ENCODE measurements at regions not wholly inside any gene's neighbourhood (a gene's known extent, or its start where the extent isn't known, plus 50 kb on each side); places are given as distances from the start of the nearest gene placed in this dataset.

GRCh38 chr6:134477991-134478635, 160.2 kb upstream of the SGK1 start:
- no peak for DNase-seq

- no peak for DNase-seq
Measured at GRCh38 chr6:134474955-134475354, 157.0 kb upstream of the SGK1 start.

- no peak for DNase-seq
Measured at GRCh38 chr6:134472661-134473060, 154.7 kb upstream of the SGK1 start.

DNA sequence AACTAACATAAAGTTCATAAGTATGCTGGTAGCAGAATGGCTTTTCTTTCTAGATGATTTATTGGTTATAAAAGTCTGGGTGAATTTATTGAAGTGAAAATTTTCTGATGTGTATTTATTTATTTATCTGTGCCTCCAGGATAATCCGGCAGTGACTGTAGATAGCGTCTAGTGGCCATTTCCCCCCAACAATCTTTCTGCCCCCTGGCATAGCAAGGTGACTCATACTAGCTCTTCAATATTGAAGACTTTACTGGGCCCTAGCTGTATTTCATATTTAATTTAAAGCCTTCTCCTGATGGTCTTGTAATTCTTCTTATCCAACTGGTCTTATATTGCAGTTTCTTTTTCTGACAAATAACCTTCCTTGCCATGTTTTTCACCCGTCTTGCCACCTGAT, 154.1 kb upstream of the SGK1 start:
- no peak for DNase-seq

DNA sequence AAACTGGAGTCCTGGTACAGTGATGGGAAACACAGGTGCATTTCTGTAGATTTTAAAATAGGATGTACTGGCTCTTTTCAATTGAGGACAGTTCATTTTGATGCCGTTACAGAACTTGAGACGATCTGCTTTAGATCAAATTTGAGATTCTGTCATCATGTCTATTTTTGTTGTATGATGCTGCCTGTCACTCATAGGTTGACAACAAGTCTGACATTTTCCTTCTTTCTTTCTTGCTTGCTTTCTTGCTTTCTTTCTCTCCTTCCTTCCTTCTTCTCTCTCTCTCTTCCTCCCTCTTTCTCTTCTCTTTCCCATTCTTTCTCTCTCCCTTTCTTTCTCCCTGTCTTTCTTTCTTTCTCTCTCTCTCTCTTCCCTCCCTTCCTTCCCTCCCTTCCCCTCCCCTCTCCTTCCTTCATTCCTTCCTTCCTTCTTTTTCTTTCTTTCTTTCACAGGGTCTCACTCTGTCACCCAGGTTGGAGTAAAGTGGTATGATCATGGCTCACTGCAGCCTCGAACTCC, 152.6 kb upstream of the SGK1 start:
- DNase-seq: no peak

DNA sequence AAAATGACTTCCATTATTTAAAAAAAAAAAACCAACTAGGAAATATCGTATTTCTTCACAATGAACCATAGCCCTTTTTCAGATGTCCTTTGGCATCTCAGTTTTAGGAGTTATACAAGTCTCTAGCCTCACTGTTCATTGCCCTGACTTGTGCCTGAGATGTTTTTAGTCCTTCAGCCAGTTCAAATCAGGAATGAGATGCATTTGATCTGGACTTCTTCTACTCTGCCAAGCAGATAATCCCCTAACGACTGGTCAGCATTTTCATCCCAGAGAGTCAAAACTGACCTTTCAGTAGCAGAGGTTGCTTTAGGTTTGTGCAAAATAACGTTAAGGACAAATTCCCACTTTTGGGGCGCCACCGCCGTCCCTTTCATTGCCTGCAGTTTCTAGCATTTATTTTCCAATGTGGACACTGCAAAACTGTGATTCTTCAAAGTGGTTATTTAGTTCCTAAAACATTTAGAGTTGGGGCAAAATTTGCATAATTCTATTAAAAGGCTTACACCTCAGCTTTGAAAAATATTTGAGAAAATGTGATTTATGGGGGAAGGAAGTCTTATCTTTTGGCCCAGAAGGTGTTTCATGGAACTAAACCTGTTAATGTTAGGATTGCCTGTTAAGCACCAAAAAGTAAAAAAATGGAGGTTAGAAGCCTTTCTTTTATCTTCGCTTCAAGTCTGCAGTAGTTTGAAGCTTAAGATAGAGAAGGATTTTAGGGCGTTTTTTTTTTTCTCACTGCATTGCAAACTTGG, 152.0 kb upstream of the SGK1 start:
- no peak for DNase-seq

GRCh38 chr6:134468633-134469032, 150.7 kb upstream of the SGK1 start:
- DNase-seq: no peak

- DNase-seq: no peak
Measured at GRCh38 chr6:134467620-134468019, 149.7 kb upstream of the SGK1 start.

- no peak for DNase-seq
Measured at GRCh38 chr6:134466771-134467525, 149.0 kb upstream of the SGK1 start.

- no peak for DNase-seq
Measured at GRCh38 chr6:134464690-134465411, 146.9 kb upstream of the SGK1 start.

- no peak for DNase-seq
Measured at GRCh38 chr6:134458857-134459657, 141.1 kb upstream of the SGK1 start.

DNA sequence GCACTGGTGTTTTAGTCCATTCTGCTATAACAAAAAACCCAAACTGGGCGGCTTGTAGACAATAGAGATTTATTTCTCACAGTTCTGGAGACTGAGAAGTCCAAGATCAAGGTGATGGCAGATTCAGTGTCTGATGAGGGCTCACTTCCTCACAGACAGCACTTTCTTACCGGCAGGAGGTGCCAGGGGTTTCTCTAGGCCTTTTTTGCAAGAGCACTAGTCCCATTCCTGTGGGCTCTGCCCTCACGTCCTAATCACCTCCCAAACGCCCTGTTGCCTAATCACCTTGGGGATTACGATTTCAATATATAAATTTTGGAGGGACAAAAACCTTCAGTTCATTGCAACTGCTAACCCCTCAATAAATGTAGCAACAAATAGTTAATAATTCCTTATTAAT, 140.0 kb upstream of the SGK1 start:
- DNase-seq: no peak

- DNase-seq: no peak
Measured at GRCh38 chr6:134456226-134456625, 138.3 kb upstream of the SGK1 start.

GRCh38 chr6:134455319-134455718, 137.4 kb upstream of the SGK1 start:
- no peak for DNase-seq

GRCh38 chr6:134454794-134455193, 136.9 kb upstream of the SGK1 start:
- DNase-seq: no peak

GRCh38 chr6:134453792-134454510, 136.0 kb upstream of the SGK1 start:
- DNase-seq: no peak

DNA sequence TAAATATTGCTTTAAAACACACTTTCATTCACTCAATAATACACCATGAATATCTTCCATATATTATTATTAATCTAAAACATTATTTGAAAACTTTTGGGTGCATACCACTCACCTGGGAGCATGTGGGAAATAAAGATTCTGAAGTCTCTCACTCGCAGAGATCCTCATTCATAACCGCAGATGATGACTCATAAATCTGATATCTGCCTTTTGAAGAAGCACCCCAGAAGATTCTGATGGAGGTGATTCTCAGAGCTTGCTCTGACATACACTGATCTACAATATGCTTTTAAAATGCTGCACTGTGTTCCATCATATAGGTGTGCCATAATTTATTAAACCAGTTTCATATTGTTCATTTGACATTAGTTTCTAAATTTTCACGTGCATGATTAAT, 135.0 kb upstream of the SGK1 start:
- no peak for DNase-seq

DNA sequence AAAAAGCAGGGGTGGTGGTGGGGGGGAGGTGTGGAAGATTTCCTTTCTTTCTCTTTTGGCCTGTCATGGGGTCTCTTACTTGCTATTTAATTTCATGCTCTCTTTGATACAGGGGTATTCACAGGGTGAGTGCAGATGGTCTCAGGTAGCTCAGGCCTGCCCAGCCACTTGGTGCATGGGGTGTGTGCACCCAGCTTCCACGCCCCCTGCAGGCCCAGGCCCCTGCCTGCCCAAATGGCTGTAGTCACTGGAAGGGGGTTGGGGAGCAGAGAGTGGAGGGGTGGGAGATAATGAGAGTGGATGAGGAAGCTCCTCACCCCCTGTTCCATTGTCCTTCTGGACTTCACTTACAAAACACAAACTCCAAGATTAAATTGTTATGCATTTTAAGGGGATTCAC, 133.6 kb upstream of the SGK1 start:
- DNase-seq: no peak

- no peak for DNase-seq
Measured at GRCh38 chr6:134449781-134450180, 131.9 kb upstream of the SGK1 start.

GRCh38 chr6:134449004-134449403, 131.1 kb upstream of the SGK1 start:
- no peak for DNase-seq

GRCh38 chr6:134447883-134448387, 130.0 kb upstream of the SGK1 start:
- DNase-seq: no peak
